ENCODE measurements at regions not wholly inside any gene's neighbourhood (a gene's known extent, or its start where the extent isn't known, plus 50 kb on each side); places are given as distances from the start of the nearest gene placed in this dataset.

- Histone ChIP-seq H3K4me3 (replicated peaks in 1 of 4; ENCODE audit: control extremely low read depth in 1 of 4, insufficient read depth in 1 of 4, low read depth in 3 of 4, low read length in 4 of 4) (no peak overlapping the region), H2AFZ (ENCODE audit: low read length) (no peak overlapping the region), H3K9me3 (ENCODE audit: control insufficient read depth, insufficient read depth, low read depth, low read length) (no peaks in the 10 kb centered on the region), H3K4me1 (ENCODE audit: control insufficient read depth, extremely low read depth, insufficient read depth, low read length) (no peaks in the 10 kb centered on the region), H3K4me2 (ENCODE audit: extremely low read depth, insufficient read depth, low read length) (no peak overlapping the region), H3K27ac (ENCODE audit: insufficient read depth, low read length) (no peak overlapping the region), H3K36me3 (ENCODE audit: control insufficient read depth, insufficient read depth, low read length) (no peaks in the 10 kb centered on the region), H4K20me1 (ENCODE audit: control insufficient read depth, extremely low read depth, insufficient read depth, low read length) (no peaks in the 10 kb centered on the region), H3K9ac (ENCODE audit: insufficient read depth, low read length) (no peak overlapping the region), H3K79me2 (ENCODE audit: control insufficient read depth, insufficient read depth, low read length) (no peaks in the 10 kb centered on the region), H3K27me3 (ENCODE audit: control insufficient read depth, insufficient read depth, low read length) (no peaks in the 10 kb centered on the region)
- TF ChIP-seq EZH2 (IDR thresholded peaks at IDR 0.05; ENCODE audit: low read length, missing control alignments) (no peak), CTCF (conservative IDR thresholded peaks at IDR 0.05 in 1 of 2, IDR thresholded peaks at IDR 0.05 in 1 of 2; ENCODE audit: low read depth in 1 of 2, low read length in 2 of 2) (no peak)
- no peak for DNase-seq (ENCODE audit: low read depth in 2 of 2)
Measured at GRCh38 chr13:22000191-22000590, 329.3 kb downstream of the FGF9 start.

GRCh38 chr13:22001336-22001735 is 330.5 kb downstream of the FGF9 start:
- Histone ChIP-seq H3K4me3 (replicated peaks in 1 of 4; ENCODE audit: control extremely low read depth in 1 of 4, insufficient read depth in 1 of 4, low read depth in 3 of 4, low read length in 4 of 4) (no peak overlapping the region), H3K27ac (ENCODE audit: insufficient read depth, low read length) (no peak overlapping the region), H3K36me3 (ENCODE audit: control insufficient read depth, insufficient read depth, low read length) (no peaks in the 10 kb centered on the region), H3K4me2 (ENCODE audit: extremely low read depth, insufficient read depth, low read length) (no peak overlapping the region), H3K27me3 (ENCODE audit: control insufficient read depth, insufficient read depth, low read length) (no peaks in the 10 kb centered on the region), H3K79me2 (ENCODE audit: control insufficient read depth, insufficient read depth, low read length) (no peaks in the 10 kb centered on the region), H3K4me1 (ENCODE audit: control insufficient read depth, extremely low read depth, insufficient read depth, low read length) (no peaks in the 10 kb centered on the region), H2AFZ (ENCODE audit: low read length) (no peak overlapping the region), H4K20me1 (ENCODE audit: control insufficient read depth, extremely low read depth, insufficient read depth, low read length) (no peaks in the 10 kb centered on the region), H3K9me3 (ENCODE audit: control insufficient read depth, insufficient read depth, low read depth, low read length) (no peaks in the 10 kb centered on the region), H3K9ac (ENCODE audit: insufficient read depth, low read length) (no peak overlapping the region)
- no peak for DNase-seq (ENCODE audit: low read depth in 2 of 2)
- TF ChIP-seq CTCF (conservative IDR thresholded peaks at IDR 0.05 in 1 of 2, IDR thresholded peaks at IDR 0.05 in 1 of 2; ENCODE audit: low read depth in 1 of 2, low read length in 2 of 2) (no peak), EZH2 (IDR thresholded peaks at IDR 0.05; ENCODE audit: low read length, missing control alignments) (no peak)

GRCh38 chr13:22002893-22003292 is 332.0 kb downstream of the FGF9 start:
- no peak for TF ChIP-seq CTCF (conservative IDR thresholded peaks at IDR 0.05 in 1 of 2, IDR thresholded peaks at IDR 0.05 in 1 of 2; ENCODE audit: low read depth in 1 of 2, low read length in 2 of 2)
- TF ChIP-seq EZH2 (IDR thresholded peaks at IDR 0.05; ENCODE audit: low read length, missing control alignments) = no peak
- Histone ChIP-seq H3K36me3 (ENCODE audit: control insufficient read depth, insufficient read depth, low read length) (no peaks in the 10 kb centered on the region), H3K27ac (ENCODE audit: insufficient read depth, low read length) (no peak overlapping the region), H3K27me3 (ENCODE audit: control insufficient read depth, insufficient read depth, low read length) (no peaks in the 10 kb centered on the region), H3K79me2 (ENCODE audit: control insufficient read depth, insufficient read depth, low read length) (no peaks in the 10 kb centered on the region), H2AFZ (ENCODE audit: low read length) (no peak overlapping the region), H3K9ac (ENCODE audit: insufficient read depth, low read length) (no peak overlapping the region), H4K20me1 (ENCODE audit: control insufficient read depth, extremely low read depth, insufficient read depth, low read length) (no peaks in the 10 kb centered on the region), H3K4me2 (ENCODE audit: extremely low read depth, insufficient read depth, low read length) (no peak overlapping the region), H3K4me3 (replicated peaks in 1 of 4; ENCODE audit: control extremely low read depth in 1 of 4, insufficient read depth in 1 of 4, low read depth in 3 of 4, low read length in 4 of 4) (no peak overlapping the region), H3K9me3 (ENCODE audit: control insufficient read depth, insufficient read depth, low read depth, low read length) (no peaks in the 10 kb centered on the region), H3K4me1 (ENCODE audit: control insufficient read depth, extremely low read depth, insufficient read depth, low read length) (no peaks in the 10 kb centered on the region)
- DNase-seq (ENCODE audit: low read depth in 2 of 2) = no peak
